Midbrain (tissue), 1 donor: ENCODE measurements at regions not wholly inside any gene's neighbourhood (a gene's known extent, or its start where the extent isn't known, plus 50 kb on each side); places are given as distances from the start of the nearest gene placed in this dataset.

Source experiments
- DNase-seq: peaks from one replicate; lab custom pipeline; 2025; lab: John Stamatoyannopoulos, UW

GRCh38 chr2:38509947-38510326, 92.8 kb downstream of the HNRNPLL start:
- no peak for DNase-seq

GRCh38 chr2:38509314-38509946, 93.3 kb downstream of the HNRNPLL start:
- DNase-seq: no peak

DNA sequence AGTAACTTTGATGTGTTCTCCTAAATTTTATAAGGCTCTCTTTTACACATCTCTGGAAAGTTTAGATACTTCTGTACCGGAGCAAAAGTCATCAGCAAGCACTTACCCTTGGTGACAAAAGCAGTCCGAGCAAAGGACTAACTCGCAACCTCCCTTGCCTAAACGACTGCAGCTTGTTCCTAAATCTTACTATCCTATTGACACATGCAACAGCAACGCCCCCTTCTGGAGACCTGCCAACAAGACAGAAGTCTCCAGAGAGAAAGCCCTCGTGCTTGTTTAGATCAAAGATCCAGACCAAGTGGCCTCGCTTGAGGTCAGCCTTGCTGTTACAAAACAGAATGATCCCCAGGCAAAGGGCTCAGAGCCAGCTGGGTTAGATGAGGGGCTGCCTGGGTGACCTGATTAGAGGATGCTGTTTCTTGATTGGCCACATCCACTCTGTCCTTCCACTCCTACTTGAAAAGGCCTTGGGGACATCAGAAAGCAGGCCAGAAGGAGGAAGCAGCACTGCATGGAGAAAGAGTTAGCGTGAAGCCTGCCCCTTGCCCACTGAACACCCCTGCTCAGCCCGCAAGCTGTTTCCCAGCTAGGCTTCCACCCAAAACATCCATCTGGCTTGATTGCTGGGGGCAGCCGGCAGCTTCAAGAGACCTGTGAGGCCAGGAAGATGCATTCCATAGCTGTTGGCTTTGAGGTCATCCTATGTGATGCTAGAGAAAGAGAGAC, 94.3 kb downstream of the HNRNPLL start:
- DNase-seq: peak; percentile 35

- DNase-seq: no peak
Measured at GRCh38 chr2:38507712-38508111, 95.0 kb downstream of the HNRNPLL start.

DNA sequence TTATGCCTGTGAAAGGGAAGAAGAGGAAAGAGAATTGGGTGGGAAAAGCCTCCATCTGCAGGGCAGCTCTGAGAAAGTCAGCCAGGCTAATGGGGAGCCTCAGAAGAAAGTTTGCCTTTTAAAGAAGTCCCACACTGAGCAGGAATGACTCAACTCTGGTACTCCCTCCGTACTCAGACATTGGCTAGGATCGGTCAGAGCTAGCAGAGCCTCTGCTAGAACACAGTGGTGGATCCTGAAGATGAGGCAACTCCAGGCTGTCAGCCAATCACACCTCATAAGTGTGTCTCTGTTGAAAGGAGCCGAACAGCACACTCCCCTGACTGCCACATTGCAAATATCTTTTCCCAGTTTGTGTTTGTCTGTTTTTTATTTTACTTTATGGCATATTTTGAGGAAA, 96.9 kb downstream of the HNRNPLL start:
- DNase-seq: no peak

GRCh38 chr2:38504169-38504568, 98.6 kb downstream of the HNRNPLL start:
- DNase-seq: no peak

DNA sequence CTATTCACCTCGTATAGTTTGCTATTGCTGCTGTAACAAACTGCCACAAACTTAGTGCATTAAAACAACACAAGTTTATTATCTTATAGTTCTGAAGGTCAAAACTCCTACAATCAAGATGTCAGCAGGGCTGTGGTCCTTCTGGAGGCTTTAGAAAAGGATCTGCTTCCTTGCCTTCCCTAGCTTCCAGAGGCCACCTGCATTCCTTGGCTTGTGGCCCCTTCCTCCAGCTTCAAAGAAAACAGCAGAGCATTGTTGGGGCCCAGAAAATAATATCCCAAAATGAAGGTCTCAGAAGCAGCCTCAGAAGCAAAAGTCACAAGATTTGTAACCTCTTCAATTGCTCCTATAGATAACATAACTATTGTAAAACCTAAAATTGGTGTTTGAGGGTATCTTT, 100.6 kb downstream of the HNRNPLL start:
- DNase-seq: no peak

DNA sequence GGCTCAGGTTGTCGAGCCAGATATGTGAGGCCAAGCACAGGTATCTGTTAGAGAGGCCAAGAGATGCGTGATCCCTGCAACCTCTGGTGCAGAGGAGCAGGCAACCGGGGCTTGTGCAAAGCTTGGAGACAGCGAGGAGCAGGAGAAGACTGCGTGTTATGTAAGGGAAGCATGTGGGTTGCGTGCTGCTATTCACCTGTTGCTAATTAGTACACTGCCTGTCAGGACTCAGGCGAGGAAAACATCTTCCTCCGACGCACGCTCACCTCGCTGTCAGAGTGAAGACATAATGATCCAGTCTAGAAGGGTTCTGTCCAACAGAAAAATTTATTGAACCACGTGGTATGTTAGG, 102.5 kb downstream of the HNRNPLL start:
- no peak for DNase-seq

DNA sequence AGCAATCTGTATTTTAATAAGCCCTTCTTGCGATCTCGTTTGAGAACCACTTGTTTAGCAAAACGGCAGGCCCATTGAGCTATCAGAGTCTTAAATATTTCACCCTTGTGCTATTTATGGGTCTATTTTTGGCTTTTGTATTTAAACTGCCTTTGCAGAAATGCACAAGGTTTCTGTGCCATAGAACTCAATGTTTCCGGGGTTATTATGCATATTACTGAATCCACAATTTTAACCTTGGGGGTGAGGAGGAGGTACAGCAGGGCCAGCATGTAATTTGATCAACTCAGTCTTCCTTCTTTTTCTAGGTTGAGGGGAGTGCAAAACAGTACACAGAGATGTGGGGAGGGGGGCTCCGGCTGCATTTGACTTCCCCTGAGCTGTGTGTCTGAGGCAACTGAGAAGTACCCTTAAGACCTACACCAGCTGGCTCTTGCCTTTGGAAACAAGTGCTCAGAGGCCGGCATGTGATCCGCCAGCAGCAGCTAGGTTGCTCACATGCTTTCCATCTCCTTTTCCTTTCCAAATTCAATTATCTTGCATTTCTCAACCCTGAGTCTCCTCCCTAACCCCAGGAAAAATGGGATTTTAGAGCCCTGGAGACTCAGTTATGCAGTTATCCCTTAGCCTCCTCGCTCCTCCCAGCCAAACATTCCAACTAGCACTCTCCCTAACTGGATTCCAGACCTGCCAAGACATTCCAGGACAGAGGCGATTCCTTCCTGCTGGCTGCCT, 103.0 kb downstream of the HNRNPLL start:
- no peak for DNase-seq

DNA sequence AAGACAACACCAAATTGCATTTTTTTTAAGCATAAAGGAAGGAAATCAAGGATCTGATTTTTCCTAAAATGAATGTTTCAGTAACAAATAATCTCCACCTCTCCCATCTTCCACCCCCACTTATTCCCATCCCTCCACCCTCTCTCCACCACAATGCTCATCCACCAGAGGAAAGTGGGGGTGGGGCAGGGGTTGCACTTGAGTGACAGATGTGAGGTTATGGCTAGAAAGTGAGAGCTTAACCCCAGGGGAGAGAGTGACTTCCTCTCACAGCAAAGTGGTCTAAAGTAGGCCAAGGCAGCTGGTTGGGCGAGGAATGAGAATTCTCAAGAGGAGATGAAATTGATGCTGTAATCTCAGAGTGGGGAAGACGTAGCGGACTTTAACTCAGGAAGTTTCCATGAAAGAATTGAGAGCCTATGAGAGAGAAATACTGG, 104.7 kb downstream of the HNRNPLL start:
- no peak for DNase-seq

DNA sequence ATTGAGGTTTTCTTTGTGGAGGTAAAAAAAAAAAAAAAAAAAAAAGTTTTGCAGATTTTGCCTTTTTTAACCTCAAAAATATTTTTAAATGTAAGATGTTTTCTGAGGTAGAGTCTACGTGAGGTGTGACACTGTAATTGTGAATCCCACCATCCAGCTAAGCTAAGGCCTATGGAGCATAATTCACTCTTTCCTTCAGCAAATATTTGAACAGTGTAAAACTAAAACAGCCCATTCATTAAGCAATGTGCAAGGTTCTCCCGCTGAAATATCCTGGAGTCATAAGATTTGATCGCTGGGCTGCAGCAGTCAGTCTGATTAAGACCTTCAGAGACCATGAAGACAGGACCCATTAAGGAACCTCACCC, 105.1 kb downstream of the HNRNPLL start:
- DNase-seq: no peak

DNA sequence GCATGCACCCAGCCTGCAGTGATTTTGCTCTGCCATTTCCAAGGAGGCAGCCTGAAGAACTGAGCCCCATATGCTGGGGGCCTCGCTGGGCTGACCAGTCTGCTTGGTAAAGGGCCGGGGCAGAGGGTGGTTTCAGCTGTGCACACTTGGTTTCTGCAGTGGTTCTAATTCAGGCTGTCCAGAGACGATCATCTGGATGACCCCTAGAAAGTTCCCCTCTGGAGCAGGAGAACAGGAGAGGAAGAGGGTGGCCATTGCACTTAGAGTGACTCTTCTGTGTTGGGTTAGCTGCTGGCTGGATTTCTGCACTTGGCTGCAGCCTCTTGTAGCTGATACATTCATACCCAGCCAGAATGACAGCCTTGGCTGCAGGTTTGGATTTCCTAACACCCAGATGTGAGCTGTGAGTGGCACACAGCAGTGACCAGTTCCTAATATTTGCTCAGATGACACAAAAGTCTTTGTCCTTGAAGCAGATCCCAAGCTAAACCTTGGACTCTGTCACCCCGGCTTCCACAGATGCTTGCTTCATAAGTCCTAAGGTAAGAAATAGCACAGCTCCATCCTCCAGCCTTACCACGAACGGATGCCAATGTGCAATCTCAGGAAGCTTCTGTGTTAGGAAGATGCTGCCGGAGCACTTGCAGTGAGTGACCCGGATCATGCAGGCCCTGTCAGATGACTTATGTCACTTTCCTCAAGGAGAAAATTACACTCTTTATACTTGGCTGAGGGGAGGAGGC, 105.6 kb downstream of the HNRNPLL start:
- DNase-seq: peak; percentile 1

DNA sequence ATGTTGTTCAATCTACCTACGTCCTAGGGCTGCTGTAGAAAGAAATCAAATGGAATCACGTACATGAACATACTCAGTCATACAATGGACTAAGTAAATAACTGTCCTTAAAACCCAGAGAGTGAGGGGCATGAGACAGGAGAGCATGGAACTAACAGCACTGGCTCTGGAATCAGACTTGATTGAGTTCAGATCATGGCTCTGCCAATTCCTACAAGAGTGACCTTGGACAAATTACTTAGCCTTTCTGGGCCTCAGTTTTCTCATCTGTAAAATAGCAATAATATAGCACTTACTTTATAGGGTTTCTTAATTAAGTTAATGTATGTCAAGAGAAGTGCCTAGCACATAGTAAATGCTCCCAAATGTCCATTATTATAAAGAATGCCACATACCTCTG, 106.8 kb downstream of the HNRNPLL start:
- DNase-seq: no peak

DNA sequence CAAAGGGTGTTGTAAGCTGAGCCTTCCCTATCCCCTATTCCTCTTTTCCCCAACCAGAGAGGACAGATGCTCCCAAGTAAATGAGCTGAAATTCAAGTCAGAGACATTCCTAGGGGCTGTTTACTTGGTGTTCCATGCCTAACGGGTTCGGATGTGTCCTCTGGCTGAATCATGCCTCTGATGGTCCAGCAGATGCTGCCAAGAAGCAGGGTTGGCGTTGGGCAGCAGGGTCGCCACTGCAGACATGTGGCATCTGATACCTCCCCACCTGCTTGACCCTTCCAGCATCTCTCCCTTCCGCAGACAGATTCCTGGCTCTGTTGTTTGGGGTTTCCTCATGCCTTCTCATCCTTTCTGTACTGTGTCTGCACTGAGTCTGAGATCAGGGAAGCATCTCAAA, 108.3 kb downstream of the HNRNPLL start:
- no peak for DNase-seq

DNA sequence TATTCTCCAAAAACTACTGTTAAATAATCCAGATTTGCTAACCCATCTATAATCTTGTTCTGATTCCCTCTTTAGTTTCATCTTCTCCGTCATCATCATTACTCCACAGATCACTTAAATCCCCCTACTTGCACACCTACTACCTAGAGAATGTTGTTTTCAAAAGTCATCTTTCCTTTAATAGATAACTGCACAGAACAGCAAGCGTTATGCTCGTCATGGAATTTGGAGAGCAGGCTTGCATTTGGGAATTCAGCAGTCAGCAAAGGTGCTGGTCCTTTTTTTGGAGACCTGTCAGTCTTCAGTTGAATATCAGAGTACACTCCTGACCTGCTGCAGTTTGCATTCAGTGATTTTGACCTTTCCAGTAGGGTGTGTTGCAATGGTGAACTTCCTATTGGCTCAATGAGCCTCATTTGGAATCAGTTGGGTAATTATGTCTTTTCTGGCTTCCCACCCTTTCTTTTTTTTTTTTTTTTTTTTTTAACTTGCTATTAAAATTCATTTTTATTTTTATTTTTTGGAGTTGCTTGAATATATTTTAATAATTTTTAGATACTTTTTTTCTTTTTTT, 110.6 kb downstream of the HNRNPLL start:
- no peak for DNase-seq

GRCh38 chr2:38491436-38491835, 111.3 kb downstream of the HNRNPLL start:
- no peak for DNase-seq

GRCh38 chr2:38489846-38490245, 112.8 kb upstream of the ATL2 start:
- no peak for DNase-seq

- DNase-seq: no peak
Measured at GRCh38 chr2:38487852-38488251, 110.8 kb upstream of the ATL2 start.

GRCh38 chr2:38486213-38487026, 109.3 kb upstream of the ATL2 start:
- no peak for DNase-seq

GRCh38 chr2:38485734-38486133, 108.7 kb upstream of the ATL2 start:
- DNase-seq: no peak

DNA sequence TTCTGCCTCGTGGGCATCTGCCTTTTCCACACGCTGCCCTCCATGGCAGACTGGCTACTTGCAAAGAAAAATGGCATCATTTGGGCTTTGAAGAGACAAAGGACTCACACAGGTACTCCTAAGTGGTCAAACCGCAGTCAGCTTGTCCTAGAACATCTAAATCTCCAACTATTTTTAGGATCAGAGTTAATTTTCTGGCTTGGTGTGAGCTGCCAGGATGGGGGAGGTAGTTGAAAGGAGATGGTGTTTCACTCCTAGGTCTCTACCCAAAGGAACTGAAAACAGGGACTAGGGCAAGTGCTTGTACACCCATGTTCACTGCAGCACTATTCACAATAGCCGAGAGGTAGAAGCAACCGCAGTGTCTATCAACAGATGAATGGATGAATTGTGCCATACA, 107.9 kb upstream of the ATL2 start:
- no peak for DNase-seq
